Fibroblast of lung (primary cell): ENCODE measurements at regions not wholly inside any gene's neighbourhood (a gene's known extent, or its start where the extent isn't known, plus 50 kb on each side); places are given as distances from the start of the nearest gene placed in this dataset.

Experiments used
- DNase-seq, 2 donors: peaks; one replicate each; pipeline versions ENCODE4 v3.0.0 to v3.0.0-alpha.2; 2010; ENCODE audit warnings: low read depth in 2 of 2
- H2AFZ ChIP-seq: 2 replicates; pipeline ENCODE4 v1.5.1; 2012; ENCODE audit warnings: low read length, control low read depth, inconsistent platforms
- H3K27ac ChIP-seq: 2 replicates; pipeline ENCODE4 v1.5.1; 2011; ENCODE audit warnings: low read length, control low read depth; ENCODE audit not compliant: insufficient read depth
- H3K27me3 ChIP-seq: 2 replicates; pipeline ENCODE4 v1.5.1; 2011; ENCODE audit warnings: mild to moderate bottlenecking, low read length; ENCODE audit not compliant: control insufficient read depth, insufficient read depth
- H3K36me3 ChIP-seq: 2 replicates; pipeline ENCODE4 v1.5.1; 2011; ENCODE audit warnings: low read length; ENCODE audit not compliant: control insufficient read depth, insufficient read depth
- H3K4me1 ChIP-seq: 2 replicates; pipeline ENCODE4 v1.5.1; 2011; ENCODE audit warnings: low read length; ENCODE audit not compliant: control insufficient read depth, insufficient read depth; ENCODE audit errors: extremely low read depth
- H3K4me2 ChIP-seq: 2 replicates; pipeline ENCODE4 v1.5.1; 2011; ENCODE audit warnings: low read length, control low read depth; ENCODE audit not compliant: insufficient read depth; ENCODE audit errors: extremely low read depth
- H3K4me3 ChIP-seq, 4 experiments: fragments of 200-600 bp in 1 of 4; sonication (generic) in 1 of 4; replicated peaks in 1 of 4; 2 replicates each; pipeline ENCODE4 v1.5.1; 2011 to 2016; ENCODE audit warnings: low read length in 4 of 4, low read depth in 3 of 4, mild to moderate bottlenecking in 3 of 4, control low read depth in 2 of 4, inconsistent platforms in 1 of 4, mixed read lengths in 1 of 4; ENCODE audit not compliant: insufficient read depth in 1 of 4; ENCODE audit errors: control extremely low read depth in 1 of 4
- H3K79me2 ChIP-seq: 2 replicates; pipeline ENCODE4 v1.5.1; 2012; ENCODE audit warnings: mild to moderate bottlenecking, low read length, inconsistent platforms; ENCODE audit not compliant: control insufficient read depth, insufficient read depth
- H3K9ac ChIP-seq: 2 replicates; pipeline ENCODE4 v1.5.1; 2011; ENCODE audit warnings: mild to moderate bottlenecking, low read length, control low read depth; ENCODE audit not compliant: insufficient read depth
- H3K9me3 ChIP-seq: 2 replicates; pipeline ENCODE4 v1.5.1; 2012; ENCODE audit warnings: low read depth, low read length; ENCODE audit not compliant: control insufficient read depth, insufficient read depth
- H4K20me1 ChIP-seq: 2 replicates; pipeline ENCODE4 v1.5.1; 2011; ENCODE audit warnings: low read length; ENCODE audit not compliant: control insufficient read depth, insufficient read depth; ENCODE audit errors: extremely low read depth
- CTCF ChIP-seq, 2 donors: IDR thresholded peaks in 1 of 2; conservative IDR thresholded peaks in 1 of 2; 1 replicate in 1 of 2; 2 replicates in 1 of 2; pipeline ENCODE4 v1.5.1; 2011 to 2012; ENCODE audit warnings: low read length in 2 of 2, control low read depth in 1 of 2, inconsistent platforms in 1 of 2, low read depth in 1 of 2, mild to moderate bottlenecking in 1 of 2
- EZH2 ChIP-seq: IDR thresholded peaks from 2 replicates; pipeline ENCODE4 v1.5.1; 2012; ENCODE audit warnings: low read length, control low read depth, mild to moderate bottlenecking; ENCODE audit errors: missing control alignments

GRCh38 chr1:201693890-201694607 is 134.9 kb upstream of the IPO9 start:
- no peak overlapping the region for H3K9ac ChIP-seq
- H3K79me2 ChIP-seq: peaks cover 93% of the 10 kb centered on the region
- H2AFZ ChIP-seq: no peak overlapping the region
- H3K9me3 ChIP-seq: no peaks in the 10 kb centered on the region
- H3K4me2 ChIP-seq: no peak overlapping the region
- peaks cover 13% of the 10 kb centered on the region for H3K36me3 ChIP-seq
- H3K27ac ChIP-seq: no peak overlapping the region
- TF ChIP-seq EZH2 (no peak), CTCF (conservative IDR thresholded peaks at IDR 0.05 in 1 of 2, IDR thresholded peaks at IDR 0.05 in 1 of 2; ENCODE audit: low read depth in 1 of 2, low read length in 2 of 2) (no peak)
- peaks cover 11% of the 10 kb centered on the region for H4K20me1 ChIP-seq
- H3K27me3 ChIP-seq: no peaks in the 10 kb centered on the region
- DNase-seq: no peak
- H3K4me3 ChIP-seq: no peak overlapping the region
- peaks cover 21% of the 10 kb centered on the region for H3K4me1 ChIP-seq

GRCh38 chr1:201694608-201695335 is 134.2 kb upstream of the IPO9 start:
- H3K27me3 ChIP-seq: no peaks in the 10 kb centered on the region
- H2AFZ ChIP-seq: no peak overlapping the region
- no peak overlapping the region for H3K9ac ChIP-seq
- H3K4me2 ChIP-seq: no peak overlapping the region
- H3K36me3 ChIP-seq: peaks cover 13% of the 10 kb centered on the region
- H3K27ac ChIP-seq: peak overlapping the region; percentile 4
- peaks cover 86% of the 10 kb centered on the region for H3K79me2 ChIP-seq
- TF ChIP-seq CTCF (conservative IDR thresholded peaks at IDR 0.05 in 1 of 2, IDR thresholded peaks at IDR 0.05 in 1 of 2; ENCODE audit: low read depth in 1 of 2, low read length in 2 of 2) (no peak), EZH2 (no peak)
- H4K20me1 ChIP-seq: peaks cover 11% of the 10 kb centered on the region
- H3K4me3 ChIP-seq: no peak overlapping the region
- no peaks in the 10 kb centered on the region for H3K9me3 ChIP-seq
- peaks cover 21% of the 10 kb centered on the region for H3K4me1 ChIP-seq
- DNase-seq: no peak

- Histone ChIP-seq H4K20me1 (peaks cover 11% of the 10 kb centered on the region), H3K79me2 (peaks cover 87% of the 10 kb centered on the region), H2AFZ (no peak overlapping the region), H3K4me3 (no peak overlapping the region), H3K9me3 (no peaks in the 10 kb centered on the region), H3K36me3 (peaks cover 13% of the 10 kb centered on the region), H3K4me1 (peaks cover 21% of the 10 kb centered on the region), H3K27ac (peak overlapping the region; percentile 79), H3K9ac (peak overlapping the region; percentile 17), H3K4me2 (peak overlapping the region; percentile 48), H3K27me3 (no peaks in the 10 kb centered on the region)
- no peak for TF ChIP-seq EZH2
- no peak for TF ChIP-seq CTCF (conservative IDR thresholded peaks at IDR 0.05 in 1 of 2, IDR thresholded peaks at IDR 0.05 in 1 of 2; ENCODE audit: low read depth in 1 of 2, low read length in 2 of 2)
- DNase-seq: no peak
Observed at GRCh38 chr1:201695607-201696006, 133.3 kb upstream of the IPO9 start.
